WTC11 (cell line): ENCODE measurements at regions not wholly inside any gene's neighbourhood (a gene's known extent, or its start where the extent isn't known, plus 50 kb on each side); places are given as distances from the start of the nearest gene placed in this dataset.

ENCODE experiments used
- ATAC-seq: fragments of 200-7000 bp; cut with Tn5 transposase; 2 replicates; pipeline ENCODE4 v1.10.0; 2021; ENCODE audit warnings: mild to moderate bottlenecking, moderate library complexity
- CTCF ChIA-PET: fragments of 300-600 bp; sonication (Branson Sonifier 250); formaldehyde crosslinking; loops from one replicate; lab custom pipeline; 2021; ENCODE audit warnings: antibody characterized with exemption; lab: Charles Lee
- POLR2A ChIA-PET: fragments of 350-600 bp; sonication (Branson Sonifier 250); formaldehyde crosslinking; loops from one replicate; lab custom pipeline; 2021; ENCODE audit warnings: antibody characterized with exemption; lab: Charles Lee
- DNase-seq: peaks from one replicate; pipeline ENCODE4 v3.0.0; 2021; ENCODE audit warnings: low spot score
- H3K27ac Mint-ChIP-seq: 2 replicates; pipeline ENCODE4 v1.8.0; 2021; ENCODE audit warnings: mixed read lengths
- H3K27me3 Mint-ChIP-seq: 2 replicates; pipeline ENCODE4 v1.8.0; 2021; ENCODE audit warnings: low read depth, mild to moderate bottlenecking, moderate library complexity, mixed read lengths
- H3K36me3 Mint-ChIP-seq: 2 replicates; pipeline ENCODE4 v1.8.0; 2021; ENCODE audit warnings: mixed read lengths
- H3K4me1 Mint-ChIP-seq: 2 replicates; pipeline ENCODE4 v1.8.0; 2022; ENCODE audit warnings: mixed read lengths
- H3K4me3 Mint-ChIP-seq: 2 replicates; pipeline ENCODE4 v1.8.0; 2021; ENCODE audit warnings: mild to moderate bottlenecking, moderate library complexity, mixed read lengths
- H3K9me3 Mint-ChIP-seq: 2 replicates; pipeline ENCODE4 v1.8.0; 2021; ENCODE audit warnings: mixed read lengths
- ATF1 ChIP-seq: sonication (generic); formaldehyde crosslinking; IDR thresholded peaks from 2 replicates; pipeline ENCODE4 v1.8.1; 2023; ENCODE audit warnings: mild to moderate bottlenecking, moderate library complexity, missing genetic modification reagents
- ESRRA ChIP-seq: sonication (generic); formaldehyde crosslinking; IDR thresholded peaks from 2 replicates; pipeline ENCODE4 v1.8.1; 2022; ENCODE audit warnings: mild to moderate bottlenecking, missing genetic modification reagents, borderline replicate concordance
- FOXJ3 ChIP-seq: sonication (generic); formaldehyde crosslinking; IDR thresholded peaks from 2 replicates; pipeline ENCODE4 v1.9.0; 2021; ENCODE audit warnings: missing genetic modification reagents, mild to moderate bottlenecking, borderline replicate concordance
- GRHL2 ChIP-seq: fragments of 250-450 bp; sonication (Bioruptor Pico); IDR thresholded peaks from 2 replicates; pipeline ENCODE4 v1.8.0; 2022; ENCODE audit warnings: mild to moderate bottlenecking, moderate library complexity; ENCODE audit not compliant: insufficient replicate concordance, severe bottlenecking
- GTF2I ChIP-seq: fragments of 250-450 bp; sonication (Bioruptor Pico); conservative IDR thresholded peaks from 2 replicates; pipeline ENCODE4 v1.4.0; 2021; ENCODE audit warnings: mild to moderate bottlenecking
- JAZF1 ChIP-seq: fragments of 250-450 bp; sonication (Bioruptor Pico); IDR thresholded peaks from 2 replicates; pipeline ENCODE4 v1.9.0; 2021; ENCODE audit warnings: moderate library complexity, mild to moderate bottlenecking, inconsistent platforms
- KAT7 ChIP-seq: sonication (generic); formaldehyde crosslinking; IDR thresholded peaks from 2 replicates; pipeline ENCODE4 v1.8.1; 2023; ENCODE audit warnings: missing genetic modification reagents, mild to moderate bottlenecking, borderline replicate concordance
- NFATC4 ChIP-seq: fragments of 250-450 bp; sonication (Bioruptor Pico); IDR thresholded peaks from 2 replicates; pipeline ENCODE4 v1.9.0; 2021; ENCODE audit warnings: mild to moderate bottlenecking
- NR2C2 ChIP-seq: sonication (generic); formaldehyde crosslinking; IDR thresholded peaks from 2 replicates; pipeline ENCODE4 v1.8.0; 2022; ENCODE audit warnings: mild to moderate bottlenecking, missing genetic modification reagents
- PRRX2 ChIP-seq: fragments of 250-450 bp; sonication (Bioruptor Pico); IDR thresholded peaks from 2 replicates; pipeline ENCODE4 v1.8.0; 2021; ENCODE audit warnings: mild to moderate bottlenecking
- RELA ChIP-seq: sonication (generic); formaldehyde crosslinking; IDR thresholded peaks from 2 replicates; pipeline ENCODE4 v1.8.1; 2022; ENCODE audit warnings: missing genetic modification reagents, mild to moderate bottlenecking, borderline replicate concordance
- SMAD3 ChIP-seq: sonication (generic); formaldehyde crosslinking; IDR thresholded peaks from 2 replicates; pipeline ENCODE4 v1.8.0; 2022; ENCODE audit warnings: missing genetic modification reagents, mild to moderate bottlenecking, borderline replicate concordance
- ZNF121 ChIP-seq: sonication (generic); formaldehyde crosslinking; IDR thresholded peaks from 2 replicates; pipeline ENCODE4 v1.8.0; 2023; ENCODE audit warnings: missing genetic modification reagents
- ZNF396 ChIP-seq: fragments of 250-450 bp; sonication (Bioruptor Pico); IDR thresholded peaks from 2 replicates; pipeline ENCODE4 v1.8.0; 2021; ENCODE audit warnings: mild to moderate bottlenecking, moderate library complexity, borderline replicate concordance
- ZNF423 ChIP-seq: fragments of 250-450 bp; sonication (Bioruptor Pico); IDR thresholded peaks from 2 replicates; pipeline ENCODE4 v2.1.2; 2022; ENCODE audit warnings: mild to moderate bottlenecking, moderate library complexity
- TF ChIP-seq, protein P1 (sequence below): sonication (generic); formaldehyde crosslinking; IDR thresholded peaks from 2 replicates; pipeline ENCODE4 v1.8.1; 2022; ENCODE audit warnings: low read depth, missing genetic modification reagents, borderline replicate concordance
- TF ChIP-seq, protein P2 (sequence below): sonication (generic); formaldehyde crosslinking; IDR thresholded peaks from 2 replicates; pipeline ENCODE4 v1.8.0; 2022; ENCODE audit warnings: mild to moderate bottlenecking, missing genetic modification reagents
- TF ChIP-seq, protein P3 (sequence below): sonication (generic); formaldehyde crosslinking; IDR thresholded peaks from 2 replicates; pipeline ENCODE4 v1.8.1; 2023; ENCODE audit warnings: mild to moderate bottlenecking, missing genetic modification reagents
- TF ChIP-seq, protein P4 (sequence below): sonication (generic); formaldehyde crosslinking; IDR thresholded peaks from 2 replicates; pipeline ENCODE4 v1.8.0; 2022; ENCODE audit warnings: mild to moderate bottlenecking, missing genetic modification reagents
- TF ChIP-seq, protein P5 (sequence below): sonication (generic); formaldehyde crosslinking; IDR thresholded peaks from 2 replicates; pipeline ENCODE4 v1.8.0; 2023; ENCODE audit warnings: missing genetic modification reagents, mild to moderate bottlenecking, borderline replicate concordance
- TF ChIP-seq, protein P6 (sequence below): sonication (generic); formaldehyde crosslinking; IDR thresholded peaks from 2 replicates; pipeline ENCODE4 v1.8.0; 2022; ENCODE audit warnings: mild to moderate bottlenecking, missing genetic modification reagents

DNA sequence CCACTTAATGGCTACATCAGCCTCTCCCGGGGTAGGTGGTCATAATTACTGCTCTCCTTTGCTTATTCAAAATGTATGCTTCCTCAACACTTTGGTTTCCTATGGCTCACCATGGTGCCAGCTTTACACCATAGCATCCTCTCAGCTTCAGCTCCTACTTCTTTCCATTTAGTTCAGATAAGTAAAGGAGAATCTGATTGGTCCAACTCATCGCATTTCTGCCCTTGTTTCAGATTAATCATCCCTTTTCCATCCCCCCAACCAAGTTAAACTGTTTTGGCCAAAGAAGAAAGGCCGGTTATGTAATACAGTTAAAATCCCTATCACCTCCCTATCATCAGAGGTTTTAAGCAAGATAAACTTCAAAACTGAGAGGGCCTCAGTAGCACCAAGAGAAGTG lies 130.5 kb downstream of the CETN3 start (continued):
- TF ChIP-seq, protein P1, sequence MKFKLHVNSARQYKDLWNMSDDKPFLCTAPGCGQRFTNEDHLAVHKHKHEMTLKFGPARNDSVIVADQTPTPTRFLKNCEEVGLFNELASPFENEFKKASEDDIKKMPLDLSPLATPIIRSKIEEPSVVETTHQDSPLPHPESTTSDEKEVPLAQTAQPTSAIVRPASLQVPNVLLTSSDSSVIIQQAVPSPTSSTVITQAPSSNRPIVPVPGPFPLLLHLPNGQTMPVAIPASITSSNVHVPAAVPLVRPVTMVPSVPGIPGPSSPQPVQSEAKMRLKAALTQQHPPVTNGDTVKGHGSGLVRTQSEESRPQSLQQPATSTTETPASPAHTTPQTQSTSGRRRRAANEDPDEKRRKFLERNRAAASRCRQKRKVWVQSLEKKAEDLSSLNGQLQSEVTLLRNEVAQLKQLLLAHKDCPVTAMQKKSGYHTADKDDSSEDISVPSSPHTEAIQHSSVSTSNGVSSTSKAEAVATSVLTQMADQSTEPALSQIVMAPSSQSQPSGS (CRISPR knock-in tag): no peak
- TF ChIP-seq ZNF121 (CRISPR knock-in tag) (no peak), SMAD3 (CRISPR knock-in tag) (no peak), KAT7 (CRISPR knock-in tag) (no peak)
- TF ChIP-seq, protein P2, sequence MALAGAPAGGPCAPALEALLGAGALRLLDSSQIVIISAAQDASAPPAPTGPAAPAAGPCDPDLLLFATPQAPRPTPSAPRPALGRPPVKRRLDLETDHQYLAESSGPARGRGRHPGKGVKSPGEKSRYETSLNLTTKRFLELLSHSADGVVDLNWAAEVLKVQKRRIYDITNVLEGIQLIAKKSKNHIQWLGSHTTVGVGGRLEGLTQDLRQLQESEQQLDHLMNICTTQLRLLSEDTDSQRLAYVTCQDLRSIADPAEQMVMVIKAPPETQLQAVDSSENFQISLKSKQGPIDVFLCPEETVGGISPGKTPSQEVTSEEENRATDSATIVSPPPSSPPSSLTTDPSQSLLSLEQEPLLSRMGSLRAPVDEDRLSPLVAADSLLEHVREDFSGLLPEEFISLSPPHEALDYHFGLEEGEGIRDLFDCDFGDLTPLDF (CRISPR knock-in tag): no peak
- TF ChIP-seq, protein P3, sequence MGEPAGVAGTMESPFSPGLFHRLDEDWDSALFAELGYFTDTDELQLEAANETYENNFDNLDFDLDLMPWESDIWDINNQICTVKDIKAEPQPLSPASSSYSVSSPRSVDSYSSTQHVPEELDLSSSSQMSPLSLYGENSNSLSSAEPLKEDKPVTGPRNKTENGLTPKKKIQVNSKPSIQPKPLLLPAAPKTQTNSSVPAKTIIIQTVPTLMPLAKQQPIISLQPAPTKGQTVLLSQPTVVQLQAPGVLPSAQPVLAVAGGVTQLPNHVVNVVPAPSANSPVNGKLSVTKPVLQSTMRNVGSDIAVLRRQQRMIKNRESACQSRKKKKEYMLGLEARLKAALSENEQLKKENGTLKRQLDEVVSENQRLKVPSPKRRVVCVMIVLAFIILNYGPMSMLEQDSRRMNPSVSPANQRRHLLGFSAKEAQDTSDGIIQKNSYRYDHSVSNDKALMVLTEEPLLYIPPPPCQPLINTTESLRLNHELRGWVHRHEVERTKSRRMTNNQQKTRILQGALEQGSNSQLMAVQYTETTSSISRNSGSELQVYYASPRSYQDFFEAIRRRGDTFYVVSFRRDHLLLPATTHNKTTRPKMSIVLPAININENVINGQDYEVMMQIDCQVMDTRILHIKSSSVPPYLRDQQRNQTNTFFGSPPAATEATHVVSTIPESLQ (CRISPR knock-in tag): no peak
- TF ChIP-seq, all 79 proteins: peak for 0

DNA sequence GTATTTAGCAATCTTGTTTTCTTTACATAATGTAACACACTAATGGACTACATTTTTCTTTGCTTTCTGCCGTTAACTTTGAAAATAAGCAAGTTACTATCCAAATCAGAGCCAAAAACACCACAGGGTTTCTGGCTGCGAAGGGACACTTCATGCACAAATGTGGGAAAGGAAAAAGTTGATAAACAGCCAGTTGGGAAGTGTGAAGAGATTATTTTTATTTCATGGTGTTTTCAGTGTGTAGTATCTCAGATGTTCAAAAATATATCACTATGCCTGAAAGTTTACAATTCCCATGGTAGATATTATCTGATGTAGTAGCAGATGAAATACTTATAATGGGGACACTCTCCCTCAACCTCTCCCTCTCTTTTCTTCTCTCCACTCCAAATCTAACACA lies 135.3 kb downstream of the CETN3 start:
- H3K9me3 Mint-ChIP-seq: no peaks in the 10 kb centered on the region
- no peaks in the 10 kb centered on the region for H3K27me3 Mint-ChIP-seq
- DNase-seq: no peak
- H3K4me1 Mint-ChIP-seq: peaks cover 8% of the 10 kb centered on the region
- no peak for ATAC-seq
- no peak overlapping the region for H3K4me3 Mint-ChIP-seq
- no peak overlapping the region for H3K27ac Mint-ChIP-seq
- TF ChIP-seq ESRRA (no peak), RELA (CRISPR knock-in tag) (no peak)
- TF ChIP-seq, protein P4, sequence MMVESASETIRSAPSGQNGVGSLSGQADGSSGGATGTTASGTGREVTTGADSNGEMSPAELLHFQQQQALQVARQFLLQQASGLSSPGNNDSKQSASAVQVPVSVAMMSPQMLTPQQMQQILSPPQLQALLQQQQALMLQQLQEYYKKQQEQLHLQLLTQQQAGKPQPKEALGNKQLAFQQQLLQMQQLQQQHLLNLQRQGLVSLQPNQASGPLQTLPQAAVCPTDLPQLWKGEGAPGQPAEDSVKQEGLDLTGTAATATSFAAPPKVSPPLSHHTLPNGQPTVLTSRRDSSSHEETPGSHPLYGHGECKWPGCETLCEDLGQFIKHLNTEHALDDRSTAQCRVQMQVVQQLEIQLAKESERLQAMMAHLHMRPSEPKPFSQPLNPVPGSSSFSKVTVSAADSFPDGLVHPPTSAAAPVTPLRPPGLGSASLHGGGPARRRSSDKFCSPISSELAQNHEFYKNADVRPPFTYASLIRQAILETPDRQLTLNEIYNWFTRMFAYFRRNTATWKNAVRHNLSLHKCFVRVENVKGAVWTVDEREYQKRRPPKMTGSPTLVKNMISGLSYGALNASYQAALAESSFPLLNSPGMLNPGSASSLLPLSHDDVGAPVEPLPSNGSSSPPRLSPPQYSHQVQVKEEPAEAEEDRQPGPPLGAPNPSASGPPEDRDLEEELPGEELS (CRISPR knock-in tag): no peak
- TF ChIP-seq, protein P5, sequence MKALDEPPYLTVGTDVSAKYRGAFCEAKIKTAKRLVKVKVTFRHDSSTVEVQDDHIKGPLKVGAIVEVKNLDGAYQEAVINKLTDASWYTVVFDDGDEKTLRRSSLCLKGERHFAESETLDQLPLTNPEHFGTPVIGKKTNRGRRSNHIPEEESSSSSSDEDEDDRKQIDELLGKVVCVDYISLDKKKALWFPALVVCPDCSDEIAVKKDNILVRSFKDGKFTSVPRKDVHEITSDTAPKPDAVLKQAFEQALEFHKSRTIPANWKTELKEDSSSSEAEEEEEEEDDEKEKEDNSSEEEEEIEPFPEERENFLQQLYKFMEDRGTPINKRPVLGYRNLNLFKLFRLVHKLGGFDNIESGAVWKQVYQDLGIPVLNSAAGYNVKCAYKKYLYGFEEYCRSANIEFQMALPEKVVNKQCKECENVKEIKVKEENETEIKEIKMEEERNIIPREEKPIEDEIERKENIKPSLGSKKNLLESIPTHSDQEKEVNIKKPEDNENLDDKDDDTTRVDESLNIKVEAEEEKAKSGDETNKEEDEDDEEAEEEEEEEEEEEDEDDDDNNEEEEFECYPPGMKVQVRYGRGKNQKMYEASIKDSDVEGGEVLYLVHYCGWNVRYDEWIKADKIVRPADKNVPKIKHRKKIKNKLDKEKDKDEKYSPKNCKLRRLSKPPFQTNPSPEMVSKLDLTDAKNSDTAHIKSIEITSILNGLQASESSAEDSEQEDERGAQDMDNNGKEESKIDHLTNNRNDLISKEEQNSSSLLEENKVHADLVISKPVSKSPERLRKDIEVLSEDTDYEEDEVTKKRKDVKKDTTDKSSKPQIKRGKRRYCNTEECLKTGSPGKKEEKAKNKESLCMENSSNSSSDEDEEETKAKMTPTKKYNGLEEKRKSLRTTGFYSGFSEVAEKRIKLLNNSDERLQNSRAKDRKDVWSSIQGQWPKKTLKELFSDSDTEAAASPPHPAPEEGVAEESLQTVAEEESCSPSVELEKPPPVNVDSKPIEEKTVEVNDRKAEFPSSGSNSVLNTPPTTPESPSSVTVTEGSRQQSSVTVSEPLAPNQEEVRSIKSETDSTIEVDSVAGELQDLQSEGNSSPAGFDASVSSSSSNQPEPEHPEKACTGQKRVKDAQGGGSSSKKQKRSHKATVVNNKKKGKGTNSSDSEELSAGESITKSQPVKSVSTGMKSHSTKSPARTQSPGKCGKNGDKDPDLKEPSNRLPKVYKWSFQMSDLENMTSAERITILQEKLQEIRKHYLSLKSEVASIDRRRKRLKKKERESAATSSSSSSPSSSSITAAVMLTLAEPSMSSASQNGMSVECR (CRISPR knock-in tag): no peak
- ChIA-PET CTCF (no interaction called here), POLR2A (no interaction called here)
- H3K36me3 Mint-ChIP-seq: no peaks in the 10 kb centered on the region

DNA sequence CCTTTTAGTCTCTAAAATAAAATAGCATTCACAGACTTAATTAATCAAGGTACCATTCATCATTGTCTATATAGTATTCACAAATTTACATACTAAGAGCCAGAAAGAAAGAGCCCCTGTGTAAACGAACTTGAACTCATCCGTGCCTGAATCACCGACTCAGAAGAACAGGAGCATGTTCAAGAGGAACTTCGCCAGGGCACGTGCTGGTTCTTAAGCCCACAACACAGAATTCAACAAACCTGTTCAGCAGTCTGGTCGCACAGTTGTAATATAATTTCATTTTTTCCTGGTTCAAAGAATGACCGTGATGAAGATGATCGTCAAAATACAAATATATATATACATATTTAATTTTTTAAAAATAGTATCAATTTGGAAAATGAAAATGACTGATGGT lies 141.9 kb downstream of the CETN3 start:
- H3K4me3 Mint-ChIP-seq: no peak overlapping the region
- ATAC-seq (no peak), DNase-seq (no peak)
- H3K36me3 Mint-ChIP-seq: no peaks in the 10 kb centered on the region
- ChIA-PET CTCF (no interaction called here), POLR2A (no interaction called here)
- H3K27me3 Mint-ChIP-seq: no peaks in the 10 kb centered on the region
- H3K4me1 Mint-ChIP-seq: peaks cover 11% of the 10 kb centered on the region
- H3K27ac Mint-ChIP-seq: no peak overlapping the region
- H3K9me3 Mint-ChIP-seq: no peaks in the 10 kb centered on the region
- TF ChIP-seq, protein P6, sequence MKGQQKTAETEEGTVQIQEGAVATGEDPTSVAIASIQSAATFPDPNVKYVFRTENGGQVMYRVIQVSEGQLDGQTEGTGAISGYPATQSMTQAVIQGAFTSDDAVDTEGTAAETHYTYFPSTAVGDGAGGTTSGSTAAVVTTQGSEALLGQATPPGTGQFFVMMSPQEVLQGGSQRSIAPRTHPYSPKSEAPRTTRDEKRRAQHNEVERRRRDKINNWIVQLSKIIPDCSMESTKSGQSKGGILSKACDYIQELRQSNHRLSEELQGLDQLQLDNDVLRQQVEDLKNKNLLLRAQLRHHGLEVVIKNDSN (CRISPR knock-in tag): no peak
- TF ChIP-seq NFATC4 (CRISPR knock-in tag) (no peak), ATF1 (CRISPR knock-in tag) (no peak), GTF2I (CRISPR knock-in tag) (no peak), NR2C2 (no peak), GRHL2 (no peak), ZNF396 (CRISPR knock-in tag) (no peak), ZNF423 (CRISPR knock-in tag) (no peak), PRRX2 (CRISPR knock-in tag) (no peak), JAZF1 (CRISPR knock-in tag) (no peak), FOXJ3 (CRISPR knock-in tag) (no peak)
- TF ChIP-seq, protein P4 (CRISPR knock-in tag): no peak
